Posterior cingulate gyrus (tissue), 11 donors: ENCODE measurements at regions not wholly inside any gene's neighbourhood (a gene's known extent, or its start where the extent isn't known, plus 50 kb on each side); places are given as distances from the start of the nearest gene placed in this dataset.

Experiments used
- DNase-seq, 10 donors: peaks; one replicate each; pipeline versions ENCODE4 v3.0.0 to v3.0.0-alpha.2; 2020 to 2021; ENCODE audit warnings: mixed read lengths in 3 of 10
- intact Hi-C: fragments of 100-400 bp; cut with DNase I; formaldehyde crosslinking; loops from one replicate; pipeline ENCODE4 v1.15.1; 2023

DNA sequence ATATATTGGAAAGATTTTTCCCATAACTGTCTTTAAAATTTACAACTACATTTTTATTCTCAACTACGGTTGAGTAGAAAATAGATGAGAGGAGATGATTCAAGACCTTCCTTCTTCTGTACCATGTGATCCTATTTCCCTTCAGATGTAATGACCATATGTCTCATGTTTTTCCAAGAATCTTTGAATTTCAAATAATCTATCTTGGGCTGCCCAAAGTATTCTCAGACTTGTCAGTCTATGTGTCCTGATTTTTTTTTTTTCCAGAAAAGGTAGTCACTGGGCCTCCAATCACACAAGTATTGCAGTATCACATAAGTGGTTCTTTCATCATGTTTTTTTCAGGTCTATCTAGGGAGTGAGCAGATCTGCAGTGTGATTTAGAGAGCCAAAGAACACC, 392.4 kb downstream of the RFC3 start:
- intact Hi-C loops = no loop called here
- no peak for DNase-seq

DNA sequence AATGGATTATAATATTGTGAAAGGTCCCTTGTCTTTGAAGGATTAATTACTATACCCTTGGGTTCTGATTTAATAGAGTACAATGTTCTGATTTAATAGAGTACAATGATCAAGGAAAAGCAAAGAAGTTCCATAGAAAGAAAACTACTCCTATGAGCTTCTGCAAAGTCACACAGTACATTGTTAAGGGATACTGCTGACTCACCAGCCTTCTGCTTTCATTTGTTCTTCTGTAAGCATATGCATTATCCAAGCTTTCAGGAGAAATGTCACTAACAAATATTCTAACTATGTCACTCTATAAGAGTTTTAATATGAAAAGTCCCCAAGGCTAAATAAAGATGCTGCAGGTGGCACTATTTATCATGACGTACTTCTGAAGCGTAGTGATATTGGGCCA, 396.7 kb downstream of the RFC3 start:
- intact Hi-C loops = no loop called here

DNA sequence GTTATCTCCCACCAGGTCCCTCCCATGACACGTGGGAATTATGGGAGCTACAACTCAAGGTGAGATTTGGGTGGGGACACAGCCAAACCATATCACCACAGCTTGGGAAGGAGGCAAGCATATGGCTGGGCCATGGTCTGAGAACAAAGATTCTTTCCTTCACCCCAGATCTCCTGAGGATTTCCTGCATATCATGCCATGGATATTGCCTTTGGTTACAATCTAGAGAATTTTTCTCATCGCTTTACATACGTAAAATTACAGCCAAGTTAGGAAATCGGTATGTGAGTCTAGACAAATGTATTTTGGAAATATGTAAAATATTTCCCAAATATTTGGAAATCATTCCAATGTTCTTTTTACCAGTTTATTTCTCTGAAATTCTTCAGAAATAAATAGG, 398.3 kb downstream of the RFC3 start:
- no peak for DNase-seq
- intact Hi-C loops = no loop called here

More for the DNA sequence above, 396.7 kb downstream of the RFC3 start:
- no peak for DNase-seq

DNA sequence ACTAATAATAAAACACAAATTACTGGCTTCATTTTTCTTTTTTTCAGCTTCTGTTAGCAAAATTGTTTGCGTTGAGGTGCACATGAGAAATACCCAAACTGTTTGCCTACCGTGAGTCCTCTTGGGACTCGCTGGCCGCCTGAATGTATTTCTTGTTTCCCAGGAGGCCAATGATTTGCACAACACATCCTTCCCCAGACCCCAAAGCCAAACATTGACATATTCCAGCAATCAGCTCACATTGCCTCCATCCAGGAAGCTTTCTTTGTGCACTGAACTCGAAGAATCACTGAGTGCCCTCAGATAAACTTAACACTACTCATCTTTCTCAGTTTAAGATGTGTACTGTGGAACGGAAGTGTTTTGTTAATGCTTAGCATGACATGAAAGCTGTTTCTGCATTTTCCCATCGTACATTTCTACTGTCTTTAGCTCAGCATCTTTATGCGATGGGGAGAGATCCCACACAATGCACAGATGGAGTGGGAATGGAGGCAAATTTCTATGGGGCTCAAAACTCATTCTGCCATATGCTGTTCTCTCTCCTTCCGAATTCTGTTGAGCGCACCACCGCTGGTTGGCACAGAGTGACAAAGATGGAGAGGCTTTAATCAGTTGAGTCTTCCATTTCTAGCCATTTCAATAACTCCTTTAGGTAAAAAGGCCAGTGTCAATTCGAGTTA, 399.5 kb downstream of the RFC3 start:
- peak in 2 of 10 donors; percentile 61 to 65 for DNase-seq
- intact Hi-C loops = no loop called here

- intact Hi-C loops = no loop called here
- DNase-seq = no peak
Measured at GRCh38 chr13:34223984-34224383, 406.0 kb downstream of the RFC3 start.

- DNase-seq = no peak
Measured at GRCh38 chr13:34224877-34225276, 406.9 kb downstream of the RFC3 start.

GRCh38 chr13:34230271-34230670, 412.3 kb downstream of the RFC3 start:
- DNase-seq = no peak
- intact Hi-C loops = no loop called here

More at GRCh38 chr13:34224877-34225276, 406.9 kb downstream of the RFC3 start:
- intact Hi-C loops = no loop called here

DNA sequence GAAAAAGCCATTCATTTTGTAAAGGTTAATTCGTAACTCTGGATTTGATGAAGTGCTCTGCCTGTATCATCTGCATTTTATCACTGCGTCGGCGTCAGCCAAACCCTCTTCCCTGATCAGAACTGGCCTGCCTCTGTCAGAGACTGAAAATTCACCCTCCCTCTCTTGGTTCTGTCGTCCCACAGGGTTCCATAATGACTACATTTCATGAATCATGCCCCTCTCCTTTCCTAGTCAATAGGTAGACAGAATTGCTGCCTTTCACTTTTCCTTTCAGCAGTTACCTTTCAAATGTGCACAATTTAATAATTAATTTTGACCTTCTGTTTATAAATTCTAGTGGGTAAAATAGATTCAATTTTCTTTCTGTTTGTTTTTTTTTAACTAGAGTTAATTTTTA, 423.4 kb downstream of the RFC3 start:
- intact Hi-C loops = no loop called here
- no peak for DNase-seq

DNA sequence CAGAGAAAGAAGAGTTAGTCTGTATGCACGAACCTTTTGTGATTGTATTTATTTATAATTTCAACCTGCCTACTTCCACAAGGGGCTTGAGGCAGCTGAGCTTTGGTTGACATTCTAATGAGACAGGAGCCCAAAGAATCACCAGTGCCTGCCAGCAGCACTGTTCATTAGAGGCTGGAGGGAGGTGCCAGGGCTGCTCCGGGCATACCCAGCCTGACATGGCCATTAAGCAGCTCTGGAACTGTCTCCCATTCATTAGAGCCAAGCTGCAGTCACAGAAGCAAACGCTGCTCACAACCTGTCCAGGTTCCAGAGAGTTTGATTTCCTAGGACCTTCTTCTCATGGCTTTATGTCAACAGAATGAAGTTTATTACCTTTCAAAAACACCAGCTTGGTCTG, 425.5 kb downstream of the RFC3 start:
- no peak for DNase-seq
- intact Hi-C loops = no loop called here

GRCh38 chr13:34246511-34246910, 428.6 kb downstream of the RFC3 start:
- intact Hi-C loops = no loop called here
- no peak for DNase-seq

DNA sequence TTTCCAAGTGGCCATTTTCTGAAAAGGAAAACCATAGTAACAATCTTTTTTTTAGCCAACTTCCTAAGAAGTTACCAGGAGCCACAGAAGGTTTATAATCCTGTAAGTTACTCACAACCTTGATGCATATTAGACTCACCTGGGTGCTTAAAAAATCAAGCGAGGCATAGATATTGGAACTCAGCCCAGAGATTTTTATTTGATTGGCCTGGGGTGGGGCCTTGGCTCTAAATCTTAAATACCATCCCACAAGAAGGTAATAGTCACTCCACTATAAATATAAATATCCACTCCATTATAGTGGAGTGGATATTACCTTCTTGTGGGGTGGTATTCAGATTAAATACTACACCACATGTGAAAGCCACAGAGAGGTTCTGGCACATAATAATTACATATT, 429.6 kb downstream of the RFC3 start:
- no peak for DNase-seq
- intact Hi-C loops = no loop called here

- no peak for DNase-seq
- intact Hi-C loops = no loop called here
Measured at GRCh38 chr13:34249546-34250039, 431.6 kb downstream of the RFC3 start.

GRCh38 chr13:34250151-34250670, 432.3 kb downstream of the RFC3 start:
- intact Hi-C loops = no loop called here
- no peak for DNase-seq

- no peak for DNase-seq
- intact Hi-C loops = no loop called here
Measured at GRCh38 chr13:34254366-34254765, 436.4 kb downstream of the RFC3 start.

DNA sequence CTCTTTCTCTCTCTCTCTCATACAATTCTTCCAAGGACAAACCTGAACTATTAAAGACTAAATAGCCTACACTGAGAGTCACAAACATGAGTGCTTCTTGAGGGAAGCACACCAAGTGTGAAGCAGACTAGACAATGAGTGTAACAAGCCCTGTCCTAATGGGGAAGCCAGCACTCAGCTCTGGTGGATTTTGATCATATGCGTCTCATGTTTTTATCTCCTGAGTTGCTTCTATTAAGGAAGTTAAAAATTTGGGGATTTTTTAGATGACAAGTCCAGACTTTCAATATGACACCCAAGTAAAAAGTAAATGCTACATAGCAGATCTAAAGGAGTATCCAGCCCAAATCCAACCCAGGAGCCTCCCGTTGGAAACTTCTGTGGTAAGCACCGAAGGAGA, 437.8 kb downstream of the RFC3 start:
- DNase-seq = no peak
- intact Hi-C loops = no loop called here

GRCh38 chr13:34256236-34256635, 438.3 kb downstream of the RFC3 start:
- intact Hi-C loops = no loop called here
- no peak for DNase-seq

GRCh38 chr13:34257966-34258365, 440.0 kb downstream of the RFC3 start:
- intact Hi-C loops = no loop called here
- no peak for DNase-seq

GRCh38 chr13:34258646-34259386, 440.9 kb downstream of the RFC3 start:
- intact Hi-C loops = no loop called here
- DNase-seq = no peak

DNA sequence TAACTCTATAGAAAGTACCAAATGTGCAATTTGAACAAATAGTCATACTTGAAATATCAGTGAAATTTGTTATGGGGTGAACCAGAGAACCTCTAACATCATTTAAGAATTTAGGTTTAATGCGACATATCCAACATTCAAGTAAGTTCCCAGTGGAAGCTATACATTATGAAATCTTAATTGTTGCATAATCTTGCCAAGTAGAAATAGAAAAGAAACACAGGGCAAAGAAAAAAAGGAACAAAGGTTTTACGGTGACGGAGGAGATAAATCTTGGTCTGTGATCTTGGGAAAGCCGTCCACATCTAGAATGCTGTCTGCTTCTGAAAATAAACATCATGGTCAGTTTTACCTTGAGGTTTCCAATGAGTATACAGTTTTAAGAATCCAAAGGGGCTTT, 445.7 kb downstream of the RFC3 start:
- no peak for DNase-seq
- intact Hi-C loops = no loop called here

DNA sequence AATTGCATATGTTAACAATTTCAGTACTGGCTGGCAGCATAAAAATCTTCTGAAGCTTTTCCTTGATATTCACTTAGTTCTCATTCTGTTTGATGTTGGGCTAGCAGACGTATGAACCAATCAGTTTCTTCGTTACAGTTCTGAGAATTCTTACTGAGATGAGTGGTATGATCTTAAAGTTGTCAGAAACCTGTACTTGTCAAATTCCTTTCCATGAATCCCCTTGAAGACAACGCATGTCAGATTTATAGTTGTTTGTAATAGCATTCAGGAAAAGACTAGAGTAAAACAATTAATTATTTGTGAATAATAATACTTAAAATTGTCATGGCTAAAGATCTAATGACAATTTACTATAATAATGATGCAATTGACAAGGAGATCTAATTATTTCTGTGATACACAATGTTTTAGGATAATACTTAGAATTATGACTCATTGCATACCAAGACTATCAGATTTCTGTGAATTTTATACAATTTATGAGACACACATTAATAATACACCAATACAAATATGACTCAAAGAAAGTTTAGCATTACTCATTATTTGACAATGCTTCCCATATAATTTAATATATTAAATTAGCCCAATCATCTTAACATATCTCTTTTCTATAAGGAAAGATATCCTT, 447.2 kb downstream of the RFC3 start:
- DNase-seq = no peak
- intact Hi-C loops = no loop called here

- no peak for DNase-seq
- intact Hi-C loops = no loop called here
Measured at GRCh38 chr13:34276764-34277163, 458.8 kb downstream of the RFC3 start.
